ENCODE measurements at regions not wholly inside any gene's neighbourhood (a gene's known extent, or its start where the extent isn't known, plus 50 kb on each side); places are given as distances from the start of the nearest gene placed in this dataset.

DNA sequence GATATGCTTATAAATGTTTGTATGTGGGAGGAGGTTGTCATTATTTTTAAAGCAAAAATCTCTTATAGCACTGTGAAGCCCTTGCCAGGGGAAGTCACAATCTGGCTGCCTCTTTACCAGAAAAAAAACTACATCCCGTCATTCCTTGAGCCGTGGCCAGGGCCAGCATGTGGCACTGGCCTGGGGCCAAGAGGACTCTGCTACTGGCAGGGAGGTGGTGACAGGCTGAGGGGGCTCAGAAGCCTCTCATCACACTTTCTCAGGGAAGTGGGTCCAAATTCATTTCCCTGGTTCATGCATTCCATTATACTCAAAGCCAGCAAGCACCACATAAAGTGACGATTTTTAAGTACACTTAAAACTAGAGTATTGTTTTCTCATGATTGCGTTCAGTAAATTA is 457.3 kb downstream of the ZNF608 start:
- TF ChIP-seq GATA2 (IDR thresholded peaks at IDR 0.05; ENCODE audit: low read depth, low read length) (no peak), GATA3 (IDR thresholded peaks at IDR 0.05; ENCODE audit: low read depth, low read length) (no peak)

Measured in SH-SY5Y (cell line).